SIG-M5 (cell line): ENCODE measurements at regions not wholly inside any gene's neighbourhood (a gene's known extent, or its start where the extent isn't known, plus 50 kb on each side); places are given as distances from the start of the nearest gene placed in this dataset.

Experiments
- DNase-seq: peaks from one replicate; lab custom pipeline; 2025; lab: John Stamatoyannopoulos, UW

GRCh38 chr14:65794674-65795279, 382.2 kb downstream of the FUT8 start:
- no peak for DNase-seq

DNA sequence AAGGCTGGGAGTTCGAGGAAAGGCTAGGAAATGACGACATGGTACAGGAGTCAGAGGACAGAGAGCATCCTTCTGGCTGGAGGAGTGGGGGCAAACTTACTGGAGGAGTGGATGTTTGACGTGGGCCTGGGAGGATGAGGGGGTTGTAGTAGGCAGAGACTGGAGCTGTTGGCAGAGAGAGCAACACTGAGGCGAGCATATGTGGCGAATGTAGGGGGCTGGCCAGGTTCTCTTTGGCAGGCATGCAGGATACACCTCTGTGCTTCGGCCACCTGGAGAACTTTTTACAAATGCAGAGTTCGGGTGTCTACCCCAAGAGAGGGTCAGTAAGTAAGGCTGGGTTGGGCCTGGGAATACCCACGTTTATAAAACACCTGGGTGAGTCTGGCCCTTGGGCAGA, 385.7 kb downstream of the FUT8 start:
- DNase-seq: no peak

DNA sequence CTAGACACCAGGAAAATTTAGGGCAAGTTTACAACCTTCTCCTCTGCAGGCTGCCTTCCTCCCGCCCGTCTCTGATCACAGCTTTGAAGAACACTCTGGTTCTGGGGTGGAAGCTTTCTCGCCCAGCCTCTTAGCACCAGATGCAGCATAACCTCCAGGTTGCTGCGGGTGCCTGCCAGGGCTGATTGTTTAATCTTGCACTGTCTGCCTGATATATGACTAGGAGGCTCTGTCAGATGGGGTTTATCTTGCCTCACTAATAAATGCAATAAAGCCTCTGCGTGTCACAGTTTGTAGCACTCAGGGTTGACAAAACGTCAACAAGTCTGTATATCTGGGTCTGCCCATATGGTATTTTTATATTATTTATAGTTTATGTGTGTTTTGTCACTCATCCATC, 388.2 kb downstream of the FUT8 start:
- DNase-seq: no peak

GRCh38 chr14:65802196-65802595, 389.7 kb downstream of the FUT8 start:
- DNase-seq: no peak

GRCh38 chr14:65803885-65804284, 391.4 kb downstream of the FUT8 start:
- DNase-seq: no peak

DNA sequence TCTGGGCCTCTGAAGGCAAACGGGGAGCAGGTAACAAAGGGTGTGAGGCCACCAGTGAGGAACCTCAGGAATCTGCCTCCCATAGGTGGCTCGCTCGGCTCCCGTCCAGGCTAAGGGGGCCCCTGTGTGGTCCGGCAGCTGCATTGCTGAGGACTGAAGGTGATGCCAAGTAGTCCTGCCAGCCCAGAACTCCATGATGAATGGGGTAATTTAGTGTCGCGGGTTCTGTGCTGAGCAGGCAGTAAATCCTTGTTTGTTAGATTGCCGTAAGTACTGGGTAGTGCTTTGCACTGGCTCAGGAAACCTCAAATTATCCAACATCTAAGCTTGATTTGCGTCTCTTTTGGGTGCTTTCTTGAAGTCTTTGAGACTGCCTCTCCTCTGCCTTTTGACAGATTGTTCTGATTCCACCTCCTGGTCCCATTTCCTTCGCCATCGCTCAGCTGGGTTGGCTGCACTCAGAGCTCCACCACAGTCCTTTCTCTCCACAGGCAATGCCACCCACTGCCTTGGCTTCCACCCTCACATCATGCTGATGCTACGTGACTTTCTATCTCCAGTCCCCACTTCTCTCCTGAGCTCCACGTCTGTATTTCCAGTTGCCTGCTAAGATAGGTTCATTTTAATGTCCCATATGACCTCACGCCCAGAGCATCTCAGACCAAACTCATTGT, 392.0 kb downstream of the FUT8 start:
- no peak for DNase-seq

GRCh38 chr14:65805113-65805473, 392.6 kb downstream of the FUT8 start:
- DNase-seq: no peak

GRCh38 chr14:65808390-65808789, 395.9 kb downstream of the FUT8 start:
- DNase-seq: no peak

GRCh38 chr14:65810322-65810721, 397.8 kb downstream of the FUT8 start:
- DNase-seq: no peak

DNA sequence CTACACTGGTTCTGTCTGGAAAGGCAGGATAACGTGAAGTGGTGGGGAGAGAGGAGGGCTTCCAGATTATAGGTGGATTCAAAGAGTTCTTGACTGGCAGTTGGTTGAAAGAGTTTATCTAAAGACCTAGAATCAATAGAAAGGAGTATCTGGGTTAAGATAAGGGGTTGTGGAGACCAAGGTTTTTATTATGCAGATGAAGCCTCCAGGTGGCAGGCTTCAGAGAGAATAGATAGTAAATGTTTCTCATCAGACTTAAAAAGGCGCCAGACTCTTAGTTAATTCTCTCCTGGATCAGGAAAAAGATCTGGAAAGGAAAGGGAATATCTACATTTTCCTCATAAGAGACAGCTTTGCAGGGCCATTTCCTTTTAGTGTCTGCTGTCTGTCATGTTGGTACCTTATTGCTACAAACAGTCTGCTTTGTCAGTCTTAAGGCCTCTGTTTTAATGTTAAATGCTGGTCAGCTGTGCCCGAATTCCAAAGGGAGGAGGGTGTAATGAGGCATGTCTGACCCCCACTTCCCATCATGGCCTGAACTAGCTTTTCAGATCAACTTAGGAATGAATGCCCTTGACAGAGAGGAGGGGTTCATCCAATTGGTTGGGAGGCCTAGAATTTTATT, 401.3 kb downstream of the FUT8 start:
- no peak for DNase-seq

DNA sequence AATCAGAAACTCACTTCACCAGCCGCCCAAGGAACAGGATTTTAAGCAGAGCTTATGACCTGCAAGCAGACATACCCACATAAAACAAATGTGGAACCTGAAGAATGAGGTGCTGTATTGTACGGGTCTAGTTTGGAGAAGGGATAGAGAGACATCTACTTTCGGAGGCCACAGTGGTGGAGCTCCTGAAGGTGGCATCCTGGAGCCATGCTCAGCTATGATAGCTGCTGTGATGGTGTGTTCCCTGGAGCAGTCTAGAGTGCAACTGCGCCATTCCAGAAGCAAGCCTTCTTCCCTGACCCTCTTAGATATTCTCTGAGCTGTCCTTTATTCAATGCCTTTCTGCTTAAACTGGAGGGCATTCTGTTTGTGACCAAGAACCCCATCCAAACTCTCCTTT, 402.6 kb downstream of the FUT8 start:
- no peak for DNase-seq

DNA sequence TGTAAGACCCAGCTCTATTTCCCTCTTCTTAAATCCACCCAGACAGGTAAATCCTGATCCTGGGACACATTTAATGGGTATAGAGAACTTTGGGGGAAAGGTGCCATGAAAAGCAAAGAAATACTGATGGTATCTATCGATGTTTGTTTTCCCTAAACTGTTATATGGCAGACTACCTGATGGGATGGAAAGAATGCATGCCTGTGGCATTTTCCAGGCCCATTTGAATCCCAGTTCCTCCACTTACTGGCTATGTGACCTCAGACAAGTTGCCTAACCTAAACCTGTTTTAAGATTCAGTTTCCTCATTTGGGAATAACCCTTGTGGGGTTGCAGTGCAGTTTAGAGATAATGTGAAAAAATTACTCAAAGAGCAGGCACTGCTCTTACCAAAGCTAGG, 404.5 kb downstream of the FUT8 start:
- no peak for DNase-seq

GRCh38 chr14:65819569-65819968, 407.0 kb downstream of the FUT8 start:
- no peak for DNase-seq

DNA sequence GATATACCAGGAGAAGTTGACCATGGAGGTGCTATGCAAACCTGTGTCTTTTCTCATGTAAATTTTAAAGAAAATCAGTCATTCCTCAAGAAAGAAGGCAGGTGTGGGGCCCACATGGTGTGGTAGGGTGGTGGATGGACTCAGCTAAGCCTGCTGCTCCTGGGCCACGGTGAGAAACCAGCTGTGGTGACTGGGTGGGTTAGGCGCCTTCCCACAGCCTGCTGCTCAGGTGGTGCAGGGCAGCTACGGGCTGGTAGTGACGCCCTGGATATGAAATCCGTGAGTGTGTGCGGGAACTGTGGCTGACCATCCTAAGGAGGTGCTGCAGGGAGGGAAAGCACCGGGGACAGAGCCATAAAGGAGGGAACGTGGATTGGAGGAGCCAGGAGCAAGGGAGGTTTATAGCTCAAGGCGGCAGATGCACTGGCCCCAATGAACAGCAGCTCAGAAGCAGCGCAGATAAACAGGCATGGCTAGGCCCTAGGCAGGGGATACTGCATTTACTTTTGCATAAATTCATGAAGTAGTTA, 408.8 kb downstream of the FUT8 start:
- no peak for DNase-seq

DNA sequence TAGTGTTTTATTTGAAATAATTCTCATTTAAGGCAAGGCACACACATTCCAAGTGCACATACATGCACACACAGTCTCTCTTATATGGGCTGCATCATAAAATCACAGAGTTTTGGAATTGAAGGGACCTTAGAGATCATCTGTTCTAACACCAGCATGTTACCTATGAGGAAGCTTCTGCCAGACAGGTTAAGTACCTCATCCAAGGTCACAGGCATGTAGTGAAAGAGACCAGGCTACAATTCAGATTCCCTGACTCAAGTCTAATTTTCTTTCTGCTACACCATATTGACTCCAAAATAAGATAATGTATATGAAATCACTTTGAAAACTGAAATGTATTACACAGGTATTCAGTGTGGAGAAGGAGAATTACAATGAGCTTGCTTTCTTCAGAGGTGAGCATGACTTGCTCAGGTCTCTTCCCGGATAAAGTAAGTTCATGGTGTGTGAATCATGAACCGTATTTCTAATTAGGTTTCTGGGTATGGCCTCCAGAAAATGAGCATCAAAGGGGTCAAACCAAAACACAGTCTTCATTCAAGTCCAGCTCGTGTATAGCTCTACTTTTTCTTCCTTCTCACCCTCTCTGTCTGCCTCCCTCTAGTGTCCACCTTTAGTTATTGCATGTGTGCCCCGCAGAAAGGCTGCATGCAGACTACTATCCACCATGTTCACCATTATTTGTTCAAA, 411.9 kb downstream of the FUT8 start:
- no peak for DNase-seq

DNA sequence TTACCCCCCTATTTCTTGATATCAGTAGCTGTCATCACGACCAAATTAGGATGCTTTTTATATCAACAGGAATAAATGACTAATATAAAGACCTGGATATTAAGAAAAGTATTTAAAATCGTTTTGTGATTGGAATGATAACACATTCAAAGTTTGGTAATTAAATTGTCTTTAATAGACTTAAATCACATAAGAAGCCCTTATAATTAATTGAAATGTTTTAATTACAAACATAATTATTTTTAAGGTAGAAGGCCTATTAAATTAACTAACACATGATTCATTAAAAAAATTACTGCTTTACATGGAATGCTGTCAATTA, 412.4 kb downstream of the FUT8 start:
- DNase-seq: no peak

DNA sequence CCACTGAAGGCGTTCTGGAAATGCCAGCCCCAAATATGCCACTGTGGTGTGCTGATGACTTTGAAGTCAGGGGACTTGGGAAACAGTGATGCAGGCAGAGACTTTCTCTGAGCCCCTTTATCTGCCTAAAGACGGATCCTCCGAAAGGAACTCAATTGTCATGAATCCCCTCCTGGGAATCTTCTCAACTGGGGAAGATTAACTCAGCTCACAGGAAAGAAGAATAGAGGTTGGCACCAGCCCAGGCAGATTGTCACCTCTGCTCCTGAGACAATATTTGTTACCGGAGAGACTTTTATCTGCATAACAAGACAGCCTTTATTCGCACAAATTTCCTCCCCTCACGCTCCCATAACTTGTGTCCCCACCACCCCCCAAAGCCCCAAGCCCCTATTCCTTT, 414.4 kb downstream of the FUT8 start:
- no peak for DNase-seq

DNA sequence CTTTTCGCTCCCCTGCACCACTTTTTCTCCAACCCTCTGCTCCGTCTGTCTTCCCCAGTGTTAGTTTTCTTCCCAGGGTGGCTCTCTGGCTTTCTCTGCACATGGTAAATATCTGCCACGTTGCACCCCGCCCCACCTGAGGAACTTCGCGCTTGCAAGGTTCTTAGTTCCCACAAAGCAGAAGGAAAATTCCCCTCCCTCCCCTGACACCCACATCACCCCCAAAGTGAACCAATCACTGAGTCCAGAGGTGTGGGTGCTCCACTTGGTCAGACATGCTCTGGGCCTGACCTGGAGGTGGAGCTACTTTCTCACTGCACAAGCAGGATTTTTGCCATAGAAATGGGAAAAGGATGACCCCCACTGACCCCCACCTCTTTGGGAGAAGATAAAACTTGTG, 415.0 kb downstream of the FUT8 start:
- no peak for DNase-seq

DNA sequence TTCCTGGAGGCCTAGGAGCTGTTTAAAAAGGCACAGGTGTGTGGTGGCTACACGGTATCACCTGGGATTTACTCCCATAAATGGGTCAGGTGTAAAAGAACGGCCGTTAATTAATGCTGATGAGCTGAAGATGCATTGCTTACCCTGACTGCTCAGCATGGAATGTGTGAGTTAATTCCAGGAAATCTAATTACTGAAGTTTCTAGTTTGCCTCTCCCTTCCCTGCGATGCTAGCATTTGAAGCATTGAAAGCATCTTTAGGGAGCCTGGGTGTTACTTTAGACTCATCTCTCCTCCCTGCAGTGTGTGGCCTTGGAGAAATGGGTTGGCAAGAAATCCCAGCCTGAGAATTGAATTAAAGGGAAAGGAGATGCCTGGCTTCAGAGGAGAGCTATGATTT, 415.9 kb downstream of the FUT8 start:
- no peak for DNase-seq

- no peak for DNase-seq
Measured at GRCh38 chr14:65832431-65833266, 420.1 kb downstream of the FUT8 start.

DNA sequence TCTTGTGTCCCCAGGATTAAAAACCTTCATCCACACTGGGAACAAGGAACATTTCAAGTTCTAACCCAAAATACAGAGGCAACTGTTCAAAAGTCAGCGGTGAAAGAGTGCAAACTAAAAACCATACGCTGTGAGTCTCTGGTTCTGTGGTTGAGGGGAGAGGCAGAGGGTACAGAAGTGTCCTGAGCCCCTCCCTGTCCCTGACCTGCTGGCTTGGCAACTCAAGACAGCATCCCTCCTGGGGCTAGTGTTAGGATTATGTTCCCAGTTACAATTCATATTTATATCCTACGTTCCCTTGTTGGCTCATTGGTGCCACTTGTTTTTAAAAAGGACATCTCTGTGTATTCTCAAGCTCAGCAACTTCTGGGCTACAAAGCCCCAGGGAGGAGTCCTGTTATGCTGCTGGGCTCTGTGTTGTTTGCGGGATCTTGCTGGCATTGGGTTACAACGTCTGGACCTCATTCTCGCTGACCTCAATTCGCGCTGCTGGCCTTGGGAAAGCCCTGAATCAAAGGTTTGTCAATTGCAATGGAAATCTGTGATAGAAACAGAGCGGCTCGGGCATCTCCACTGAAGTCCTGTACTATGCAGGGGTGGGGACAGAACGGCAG, 420.8 kb downstream of the FUT8 start:
- no peak for DNase-seq

- DNase-seq: no peak
Measured at GRCh38 chr14:65834051-65834450, 421.5 kb downstream of the FUT8 start.
